NCI-H526 (cell line): ENCODE measurements at regions not wholly inside any gene's neighbourhood (a gene's known extent, or its start where the extent isn't known, plus 50 kb on each side); places are given as distances from the start of the nearest gene placed in this dataset.
A peak's percentile ranks its signal among the peaks of the same experiment; 100 is the strongest.

ENCODE experiments used
- DNase-seq, 2 experiments: peaks; one replicate each; lab custom pipeline; 2025; lab: John Stamatoyannopoulos, UW

DNA sequence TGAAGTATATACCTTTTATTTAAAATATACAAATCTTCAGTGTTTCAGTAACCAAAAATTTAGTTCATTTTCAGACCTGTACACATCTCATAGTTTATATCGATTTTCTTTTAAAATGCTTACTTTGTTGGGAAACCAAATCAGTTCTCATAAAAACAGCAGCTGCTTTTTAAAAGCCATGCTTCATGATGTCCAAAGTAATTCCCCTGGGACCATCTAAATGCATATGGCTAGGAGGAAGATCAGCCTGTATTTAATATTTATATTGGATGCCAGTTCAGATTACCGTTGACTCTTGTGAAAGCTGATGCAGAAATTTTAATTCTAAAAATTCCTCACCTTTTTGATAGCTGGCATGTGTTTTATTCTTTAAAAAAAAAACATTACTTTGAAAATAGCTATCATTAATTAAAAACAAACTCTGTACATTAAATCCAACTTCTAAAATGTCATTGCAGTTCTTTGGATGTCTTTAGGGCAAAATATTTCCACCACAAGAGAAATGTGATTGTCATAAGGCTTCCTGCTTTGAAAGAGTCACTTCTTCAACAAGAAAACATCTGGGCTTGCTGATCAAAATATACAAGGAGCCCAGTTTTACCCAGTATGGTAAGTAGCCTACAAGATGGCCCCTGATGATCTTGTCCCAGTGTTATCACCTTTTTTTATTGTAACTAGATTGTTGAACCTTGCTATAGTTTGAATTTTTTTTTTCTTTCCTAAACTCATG lies 1242.9 kb upstream of the CDH6 start:
- peak in 1 of 2 experiments; percentile 41 for DNase-seq

- DNase-seq = no peak
Observed at GRCh38 chr5:29949301-29949872, 1244.1 kb upstream of the CDH6 start.

DNA sequence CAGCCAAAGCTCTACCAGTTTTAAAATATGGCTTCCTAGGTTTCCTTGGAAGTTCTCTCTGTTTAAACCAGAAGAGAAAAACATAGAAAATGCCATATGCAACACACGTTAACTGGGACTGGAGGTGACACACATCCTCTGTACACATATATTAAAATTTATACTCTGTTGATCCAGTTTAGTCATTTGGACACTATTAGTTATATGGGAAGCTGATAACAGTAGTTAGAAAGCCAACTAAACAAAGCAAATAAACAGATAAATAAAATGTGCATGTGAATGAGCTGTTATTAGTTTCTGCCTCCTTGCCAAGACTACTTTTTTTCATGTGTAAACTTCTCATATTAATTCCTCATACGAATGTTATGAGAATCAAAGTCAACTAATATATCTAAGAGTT lies 1249.2 kb upstream of the CDH6 start:
- DNase-seq = no peak

GRCh38 chr5:29942089-29942488 lies 1251.4 kb upstream of the CDH6 start:
- DNase-seq = no peak

DNA sequence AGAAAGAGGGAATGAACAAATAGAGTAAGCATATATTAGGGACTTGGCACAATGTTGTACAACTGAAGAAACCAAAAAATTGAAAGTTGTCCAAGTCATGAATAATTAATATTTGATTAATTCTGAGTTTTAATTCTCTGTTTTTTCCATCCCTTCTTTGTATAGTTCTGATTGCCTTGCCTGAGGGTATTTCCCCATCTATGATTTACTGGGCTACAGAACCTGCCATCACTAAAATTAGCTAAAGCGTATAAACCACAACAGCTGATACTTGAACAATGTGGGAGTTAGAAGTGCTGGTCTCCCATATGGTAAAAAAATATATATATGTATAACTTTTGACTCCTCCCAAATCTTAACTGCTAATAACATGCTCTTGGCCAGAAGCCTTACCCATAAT lies 1253.5 kb upstream of the CDH6 start:
- no peak for DNase-seq

GRCh38 chr5:29935371-29935770 lies 1258.1 kb upstream of the CDH6 start:
- no peak for DNase-seq

DNA sequence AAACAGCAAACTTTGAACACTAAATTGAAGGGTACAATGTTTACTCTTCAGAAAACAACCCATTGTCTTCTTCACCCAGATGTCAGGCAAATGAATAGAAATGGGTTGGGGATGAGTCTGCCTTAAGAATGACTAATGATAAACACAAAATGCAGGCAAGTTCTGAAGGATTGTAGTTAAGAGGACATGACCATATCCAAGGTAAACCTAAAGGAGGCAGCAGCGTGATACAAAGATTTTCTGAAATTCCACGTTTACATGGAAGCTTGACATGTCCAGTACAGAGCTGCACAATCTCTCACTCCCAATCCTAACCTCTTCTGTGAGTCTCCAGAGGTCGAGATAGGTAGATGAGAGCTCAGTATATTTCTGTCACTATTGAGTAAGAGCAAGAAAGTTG lies 1263.2 kb upstream of the CDH6 start:
- no peak for DNase-seq

GRCh38 chr5:29924107-29924506 lies 1269.4 kb upstream of the CDH6 start:
- DNase-seq = no peak

- DNase-seq = no peak
Observed at GRCh38 chr5:29905626-29906353, 1287.7 kb upstream of the CDH6 start.

GRCh38 chr5:29902859-29903258 lies 1290.6 kb upstream of the CDH6 start:
- DNase-seq = no peak

- no peak for DNase-seq
Observed at GRCh38 chr5:29899583-29899982, 1293.9 kb upstream of the CDH6 start.

GRCh38 chr5:29897916-29898315 lies 1295.6 kb upstream of the CDH6 start:
- DNase-seq = no peak

DNA sequence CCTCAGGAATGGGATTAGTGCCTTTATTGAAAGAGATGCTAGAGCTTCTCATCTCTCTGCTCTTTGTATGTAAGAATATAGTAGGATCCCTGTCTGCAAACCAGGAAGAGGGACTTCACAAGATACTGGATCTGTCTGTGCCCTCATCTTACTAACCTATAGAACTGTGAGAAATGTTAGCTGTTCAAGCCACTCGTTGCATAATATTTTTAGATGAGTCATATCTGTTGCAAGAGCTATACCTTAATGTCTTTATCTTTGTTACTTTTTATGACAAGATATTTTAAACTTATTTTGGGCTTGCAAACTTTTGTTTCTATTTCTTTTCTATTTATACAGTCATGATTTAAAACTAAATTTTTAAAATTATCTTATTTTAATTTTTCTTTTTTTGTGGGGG lies 1296.8 kb upstream of the CDH6 start:
- DNase-seq = no peak

GRCh38 chr5:29894668-29895067 lies 1298.8 kb upstream of the CDH6 start:
- DNase-seq = no peak

DNA sequence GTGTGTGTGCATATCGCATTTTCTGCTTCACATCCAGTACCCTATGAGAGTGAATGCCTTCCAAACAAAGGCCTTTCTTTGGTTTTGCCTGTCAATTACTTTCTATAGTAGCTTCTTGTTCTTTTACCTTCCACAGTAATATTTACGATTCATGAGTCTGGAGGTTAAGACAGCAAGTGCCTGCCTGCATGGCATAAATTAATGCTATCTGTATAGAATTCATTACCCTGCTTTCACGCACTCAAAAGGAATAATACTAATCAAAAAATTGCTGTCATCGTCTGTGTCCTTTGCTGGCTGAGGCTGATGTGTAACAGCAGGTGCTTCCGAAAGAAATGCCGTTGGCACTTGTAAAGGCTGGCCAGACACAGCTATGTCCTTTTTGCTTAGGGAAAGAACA lies 1304.4 kb upstream of the CDH6 start:
- DNase-seq = no peak

DNA sequence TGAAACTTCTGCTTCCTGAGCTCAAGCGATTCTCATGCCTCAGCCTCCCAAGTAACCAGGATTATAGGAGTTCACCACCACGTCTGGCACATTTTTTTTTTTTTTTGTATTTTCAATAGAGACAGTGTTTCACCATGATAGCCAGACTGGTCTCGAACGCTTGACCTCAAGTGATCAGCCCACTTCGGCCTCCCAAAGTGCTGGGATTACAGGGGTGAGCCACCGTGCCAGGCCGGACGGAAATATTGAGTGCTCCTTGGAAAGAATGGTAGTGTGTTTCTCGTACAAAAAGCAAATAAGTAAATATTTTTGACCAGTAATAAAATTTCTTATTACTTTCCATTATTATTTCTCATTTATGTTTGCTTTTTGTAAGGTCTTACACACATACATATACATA lies 1307.9 kb upstream of the CDH6 start:
- DNase-seq = no peak

GRCh38 chr5:29882036-29882435 lies 1311.5 kb upstream of the CDH6 start:
- no peak for DNase-seq

GRCh38 chr5:29879401-29879800 lies 1314.1 kb upstream of the CDH6 start:
- DNase-seq = no peak

DNA sequence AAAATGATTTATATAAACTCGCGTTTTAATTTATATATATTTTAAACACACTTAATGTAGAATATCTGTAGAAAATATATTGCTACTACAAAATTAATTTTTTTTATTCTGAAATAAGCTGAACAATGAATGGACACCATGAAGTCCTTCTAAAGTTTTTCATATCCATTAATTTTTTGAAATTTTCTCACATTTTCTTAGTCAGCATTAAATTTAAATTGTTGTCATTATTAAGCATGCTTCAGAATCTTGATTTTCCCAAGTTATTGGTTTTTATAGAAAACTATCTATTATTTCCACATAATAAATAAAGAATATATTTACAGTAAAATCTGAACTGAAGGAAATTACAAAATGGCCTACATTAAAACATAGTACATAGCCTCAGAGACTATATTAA lies 1314.9 kb upstream of the CDH6 start:
- DNase-seq = no peak

DNA sequence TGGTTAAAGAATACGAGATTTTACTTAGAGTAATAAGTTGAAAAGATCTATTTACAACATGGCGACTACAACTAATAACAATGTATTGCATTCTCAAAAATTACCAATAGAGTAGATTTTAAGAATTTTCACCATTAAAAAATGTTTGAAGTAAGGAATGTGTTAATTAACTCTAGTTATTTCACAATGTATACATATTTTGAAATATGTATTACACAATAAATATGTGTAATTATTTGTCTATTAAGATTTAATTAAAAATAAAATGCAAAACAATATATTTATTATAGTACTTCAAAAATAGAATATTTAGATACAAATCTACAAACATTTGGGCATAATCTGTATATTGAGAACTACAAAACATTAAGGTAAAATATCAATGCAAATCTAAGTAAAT lies 1326.3 kb upstream of the CDH6 start:
- DNase-seq = no peak

GRCh38 chr5:29853711-29854220 lies 1339.7 kb upstream of the CDH6 start:
- no peak for DNase-seq

- DNase-seq = no peak
Observed at GRCh38 chr5:29852329-29852728, 1341.2 kb upstream of the CDH6 start.

DNA sequence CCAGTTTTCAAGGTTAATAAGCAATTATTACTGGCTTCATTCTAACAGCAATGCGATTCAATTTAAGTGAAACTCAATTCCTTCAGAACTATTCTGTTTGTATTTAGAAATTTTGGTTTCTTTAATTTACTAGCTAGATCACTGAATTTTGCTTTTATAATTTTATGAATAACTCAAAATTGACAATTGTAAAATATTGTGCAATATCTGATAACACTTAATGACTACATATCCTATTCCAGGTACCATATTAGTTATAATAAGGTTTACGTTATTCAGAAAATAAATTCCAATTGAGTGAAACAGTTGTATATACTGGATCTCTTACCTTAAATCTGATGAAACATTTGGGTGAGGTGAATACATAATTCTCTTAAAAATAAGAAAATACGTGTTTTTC lies 1348.3 kb upstream of the CDH6 start:
- DNase-seq = no peak
